ENCODE measurements at regions not wholly inside any gene's neighbourhood (a gene's known extent, or its start where the extent isn't known, plus 50 kb on each side); places are given as distances from the start of the nearest gene placed in this dataset.
"Not testable (repeated sequence)": the region's sequence is repeated elsewhere in the genome, so short reads cannot be mapped to it uniquely, and the experiment has no call there.

DNA sequence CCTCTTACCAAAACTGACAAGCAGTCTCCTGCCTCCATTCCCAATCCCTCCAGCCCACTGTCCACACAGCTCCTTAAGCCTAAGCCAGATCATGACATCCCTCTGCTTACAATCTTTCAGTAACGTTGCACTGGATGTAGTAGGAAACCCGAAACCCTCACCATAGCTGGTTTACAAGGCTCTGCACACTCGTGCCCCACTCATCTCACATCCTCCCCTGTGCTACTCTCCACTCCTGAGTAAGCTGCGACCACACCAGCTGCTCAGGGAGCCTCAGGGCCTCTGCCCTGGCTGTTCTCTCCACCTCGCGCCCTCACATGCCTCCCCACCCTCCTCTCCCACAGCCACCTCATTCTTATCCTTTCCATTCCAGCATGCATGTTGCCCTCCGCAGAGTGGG is 288.9 kb downstream of the ANAPC1 start:
- H3K36me3 Mint-ChIP-seq, H3K4me1 Mint-ChIP-seq, H3K27me3 Mint-ChIP-seq, H3K4me3 Mint-ChIP-seq, H3K27ac Mint-ChIP-seq, H3K9me3 Mint-ChIP-seq: not testable (repeated sequence)

- H3K9me3 Mint-ChIP-seq, H3K36me3 Mint-ChIP-seq, H3K4me3 Mint-ChIP-seq, H3K27me3 Mint-ChIP-seq, H3K4me1 Mint-ChIP-seq, H3K27ac Mint-ChIP-seq: not testable (repeated sequence)
Measured at GRCh38 chr2:111596808-111597705, 286.9 kb downstream of the ANAPC1 start.

DNA sequence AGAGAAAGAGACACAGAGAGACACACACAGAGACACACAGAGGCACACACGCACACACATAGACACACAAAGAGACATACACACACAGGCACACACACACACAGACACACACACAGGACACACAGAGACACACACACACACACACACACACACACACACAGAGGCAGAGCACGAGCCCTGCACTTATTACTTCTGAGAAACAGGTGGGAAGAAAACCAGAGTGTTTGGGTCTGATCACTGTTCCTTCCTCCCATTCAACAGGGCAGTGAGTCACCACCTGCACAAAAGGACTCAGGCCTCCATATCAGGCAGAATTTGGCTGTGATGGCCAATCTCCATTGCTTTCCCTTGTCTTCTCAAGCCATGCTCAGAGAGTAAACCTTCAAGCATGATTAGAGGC is 285.0 kb downstream of the ANAPC1 start:
- not testable (repeated sequence) for H3K9me3 Mint-ChIP-seq, H3K27me3 Mint-ChIP-seq, H3K4me1 Mint-ChIP-seq, H3K4me3 Mint-ChIP-seq, H3K27ac Mint-ChIP-seq, H3K36me3 Mint-ChIP-seq

GRCh38 chr2:111602259-111602658 is 281.7 kb downstream of the ANAPC1 start:
- H3K9me3 Mint-ChIP-seq, H3K4me3 Mint-ChIP-seq, H3K27ac Mint-ChIP-seq, H3K36me3 Mint-ChIP-seq, H3K27me3 Mint-ChIP-seq, H3K4me1 Mint-ChIP-seq: not testable (repeated sequence)

DNA sequence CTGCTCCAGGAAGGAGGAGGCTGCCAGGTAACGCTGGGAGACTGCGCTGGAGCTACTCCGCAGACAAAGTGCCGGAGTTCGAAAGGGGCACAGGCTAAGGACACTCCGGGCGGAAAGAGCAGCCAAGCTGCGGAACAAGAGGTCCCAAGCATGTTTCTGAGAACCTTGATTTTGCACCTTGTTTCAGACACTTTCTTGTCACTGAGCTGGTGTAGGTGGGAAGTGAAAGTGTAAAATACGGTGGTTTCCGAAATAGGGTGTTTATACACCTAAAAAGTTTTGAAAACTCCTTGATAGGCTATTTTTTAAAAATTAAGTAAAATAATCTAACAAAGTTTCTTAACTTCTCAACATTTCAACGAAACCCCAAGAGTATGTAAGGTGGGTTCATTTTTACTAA is 278.2 kb downstream of the ANAPC1 start:
- not testable (repeated sequence) for H3K4me3 Mint-ChIP-seq, H3K27me3 Mint-ChIP-seq, H3K4me1 Mint-ChIP-seq, H3K9me3 Mint-ChIP-seq, H3K36me3 Mint-ChIP-seq, H3K27ac Mint-ChIP-seq

- H3K27me3 Mint-ChIP-seq, H3K27ac Mint-ChIP-seq, H3K4me1 Mint-ChIP-seq, H3K4me3 Mint-ChIP-seq, H3K36me3 Mint-ChIP-seq, H3K9me3 Mint-ChIP-seq: not testable (repeated sequence)
Measured at GRCh38 chr2:111606632-111607031, 277.4 kb downstream of the ANAPC1 start.

DNA sequence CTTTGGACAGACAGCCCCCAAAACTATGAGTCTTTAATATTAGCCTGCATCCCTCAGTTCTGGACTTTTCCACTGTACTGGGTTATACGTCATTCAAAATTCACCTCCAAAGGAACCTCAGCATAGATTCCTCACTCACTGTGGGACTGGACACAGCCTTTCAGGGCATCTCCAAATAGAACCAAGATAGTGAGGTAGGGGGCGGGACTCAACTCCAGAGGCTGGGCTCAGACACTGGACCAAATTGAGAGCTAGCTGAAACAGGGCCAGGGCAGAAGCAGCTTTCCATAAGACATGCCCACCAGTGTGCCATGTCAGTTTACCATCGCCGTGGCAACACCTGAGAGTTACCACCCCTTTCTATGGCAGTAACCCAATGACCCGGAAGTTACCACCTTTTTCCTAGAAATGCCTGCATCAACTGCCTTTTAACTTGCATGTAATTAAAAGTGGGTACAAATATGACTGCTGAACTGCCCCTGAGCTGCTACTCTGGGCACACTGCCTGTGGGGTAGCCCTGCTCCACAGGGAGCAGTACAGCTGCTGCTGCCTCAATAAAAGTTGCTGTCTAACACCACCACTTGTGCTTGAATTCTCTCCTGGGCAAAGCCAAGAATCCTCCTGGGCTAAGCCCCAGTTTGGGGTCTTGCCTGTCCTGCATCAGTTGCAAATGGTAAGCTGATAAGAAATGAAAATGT is 274.7 kb downstream of the ANAPC1 start:
- not testable (repeated sequence) for H3K4me3 Mint-ChIP-seq, H3K27me3 Mint-ChIP-seq, H3K27ac Mint-ChIP-seq, H3K36me3 Mint-ChIP-seq, H3K9me3 Mint-ChIP-seq, H3K4me1 Mint-ChIP-seq

GRCh38 chr2:111610035-111610434 is 274.0 kb downstream of the ANAPC1 start:
- not testable (repeated sequence) for H3K27ac Mint-ChIP-seq, H3K4me3 Mint-ChIP-seq, H3K4me1 Mint-ChIP-seq, H3K27me3 Mint-ChIP-seq, H3K36me3 Mint-ChIP-seq, H3K9me3 Mint-ChIP-seq

DNA sequence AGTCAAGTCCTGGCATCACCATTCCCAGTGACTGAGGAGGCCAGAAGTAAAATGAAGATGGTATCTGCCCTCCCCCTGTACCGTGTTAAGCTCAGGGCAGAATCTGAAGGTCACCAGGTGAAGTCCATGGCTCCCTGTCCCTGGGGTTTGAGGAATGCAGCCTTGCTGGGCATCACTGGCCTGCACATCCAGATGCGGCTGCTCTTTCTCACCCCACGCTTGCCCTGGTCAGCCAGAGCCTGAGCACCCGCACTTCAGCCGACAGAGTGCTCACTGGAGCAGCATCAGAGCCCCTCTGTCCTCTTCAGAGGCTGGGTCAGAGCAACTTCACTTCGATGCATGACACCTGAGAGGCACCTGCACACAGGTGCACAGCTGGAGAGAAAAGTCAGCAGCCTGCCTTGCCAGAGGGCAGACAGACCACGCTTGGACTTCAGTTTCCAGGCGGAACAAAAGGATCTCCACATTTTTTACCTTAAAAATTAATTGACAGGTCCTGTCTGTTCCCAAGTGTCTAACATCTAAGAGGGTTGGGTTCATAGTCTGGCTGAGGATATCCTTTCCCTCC is 267.3 kb downstream of the ANAPC1 start:
- no peak overlapping the region for H3K4me3 Mint-ChIP-seq
- no peaks in the 10 kb centered on the region for H3K4me1 Mint-ChIP-seq
- H3K9me3 Mint-ChIP-seq = no peaks in the 10 kb centered on the region
- H3K27ac Mint-ChIP-seq = no peak overlapping the region
- no peaks in the 10 kb centered on the region for H3K27me3 Mint-ChIP-seq
- no peaks in the 10 kb centered on the region for H3K36me3 Mint-ChIP-seq

DNA sequence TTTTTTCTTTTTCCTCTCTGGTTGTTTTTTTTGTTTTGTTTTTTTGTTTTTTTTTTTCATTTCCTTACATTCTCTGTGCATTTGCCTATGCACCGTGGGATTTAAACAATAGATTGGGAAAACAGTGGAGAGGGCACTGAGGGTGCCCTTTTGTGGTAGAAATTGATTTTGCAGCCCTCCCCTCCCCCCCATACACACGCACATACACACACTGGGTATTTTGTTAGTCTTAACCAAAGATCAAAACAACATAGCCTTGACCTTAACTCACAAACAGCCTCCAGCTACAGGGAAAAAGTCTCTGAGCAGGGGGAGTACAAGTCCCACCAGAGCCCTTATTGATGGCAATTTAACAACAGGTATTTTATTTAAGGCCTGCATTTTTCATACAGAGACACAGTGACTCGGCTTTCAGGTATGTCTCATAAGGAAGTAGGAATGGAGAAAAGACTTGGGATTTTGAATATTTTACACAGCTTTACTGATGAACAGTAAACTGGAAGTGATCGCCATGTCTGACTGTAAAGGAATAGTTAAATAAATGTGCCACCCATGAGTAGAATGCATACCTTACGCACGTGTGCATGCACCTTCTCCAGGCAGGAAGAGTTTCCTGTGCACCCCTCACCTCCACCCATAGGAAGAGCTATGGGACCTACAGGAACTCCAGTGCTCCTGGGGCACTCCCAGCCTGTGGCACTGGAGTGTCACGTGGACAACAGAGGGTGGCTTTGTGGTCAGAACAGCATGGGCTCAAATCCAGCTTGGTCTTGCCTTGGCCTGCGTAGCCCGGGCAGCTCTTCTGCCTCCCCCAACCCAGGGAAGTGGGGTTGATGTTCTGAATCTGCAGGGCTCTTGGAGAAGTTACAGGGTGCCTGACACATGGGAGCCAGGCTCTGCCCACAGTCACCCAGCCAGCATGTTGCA is 266.4 kb downstream of the ANAPC1 start:
- no peaks in the 10 kb centered on the region for H3K27me3 Mint-ChIP-seq
- no peak overlapping the region for H3K4me3 Mint-ChIP-seq
- H3K4me1 Mint-ChIP-seq = no peaks in the 10 kb centered on the region
- no peaks in the 10 kb centered on the region for H3K9me3 Mint-ChIP-seq
- H3K27ac Mint-ChIP-seq = no peak overlapping the region
- H3K36me3 Mint-ChIP-seq = no peaks in the 10 kb centered on the region

DNA sequence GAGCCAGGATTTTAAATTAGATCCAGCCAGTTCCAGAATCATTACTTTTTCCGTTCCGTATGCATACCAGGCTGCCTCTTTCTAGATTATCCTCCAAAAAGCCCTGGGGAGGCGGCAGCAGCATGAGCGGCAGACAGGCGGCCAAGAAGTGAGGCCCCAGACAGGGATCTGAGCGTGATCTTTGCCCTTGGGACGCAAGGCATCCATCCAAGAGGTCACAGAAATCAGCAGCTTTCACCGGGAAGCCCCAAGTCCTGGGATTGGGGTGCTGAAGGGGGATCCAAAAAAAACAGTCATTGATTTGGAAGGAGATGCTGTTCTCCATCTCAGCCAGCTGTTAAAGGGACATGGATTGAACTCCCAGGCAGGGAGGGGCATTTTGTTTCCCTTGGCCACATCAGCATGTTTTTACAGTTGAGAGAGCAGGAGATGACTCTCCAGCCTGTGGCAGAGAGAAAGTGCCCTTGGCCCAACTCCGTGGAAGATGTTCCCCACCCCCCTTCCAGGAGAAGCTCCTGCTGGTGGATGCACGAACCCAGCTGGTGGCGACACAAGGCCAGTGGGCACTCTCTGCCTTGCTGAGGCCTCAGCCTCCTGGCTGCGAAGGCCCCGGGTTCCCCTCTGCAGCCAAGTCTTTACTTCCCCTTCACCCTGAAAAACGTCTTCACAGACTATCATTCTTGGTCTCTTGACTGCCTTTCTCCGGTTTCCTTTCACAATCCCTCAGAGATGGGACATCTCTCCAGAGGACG is 265.6 kb downstream of the ANAPC1 start:
- no peaks in the 10 kb centered on the region for H3K4me1 Mint-ChIP-seq
- no peak overlapping the region for H3K27ac Mint-ChIP-seq
- no peaks in the 10 kb centered on the region for H3K9me3 Mint-ChIP-seq
- no peak overlapping the region for H3K4me3 Mint-ChIP-seq
- H3K27me3 Mint-ChIP-seq = no peaks in the 10 kb centered on the region
- no peaks in the 10 kb centered on the region for H3K36me3 Mint-ChIP-seq

DNA sequence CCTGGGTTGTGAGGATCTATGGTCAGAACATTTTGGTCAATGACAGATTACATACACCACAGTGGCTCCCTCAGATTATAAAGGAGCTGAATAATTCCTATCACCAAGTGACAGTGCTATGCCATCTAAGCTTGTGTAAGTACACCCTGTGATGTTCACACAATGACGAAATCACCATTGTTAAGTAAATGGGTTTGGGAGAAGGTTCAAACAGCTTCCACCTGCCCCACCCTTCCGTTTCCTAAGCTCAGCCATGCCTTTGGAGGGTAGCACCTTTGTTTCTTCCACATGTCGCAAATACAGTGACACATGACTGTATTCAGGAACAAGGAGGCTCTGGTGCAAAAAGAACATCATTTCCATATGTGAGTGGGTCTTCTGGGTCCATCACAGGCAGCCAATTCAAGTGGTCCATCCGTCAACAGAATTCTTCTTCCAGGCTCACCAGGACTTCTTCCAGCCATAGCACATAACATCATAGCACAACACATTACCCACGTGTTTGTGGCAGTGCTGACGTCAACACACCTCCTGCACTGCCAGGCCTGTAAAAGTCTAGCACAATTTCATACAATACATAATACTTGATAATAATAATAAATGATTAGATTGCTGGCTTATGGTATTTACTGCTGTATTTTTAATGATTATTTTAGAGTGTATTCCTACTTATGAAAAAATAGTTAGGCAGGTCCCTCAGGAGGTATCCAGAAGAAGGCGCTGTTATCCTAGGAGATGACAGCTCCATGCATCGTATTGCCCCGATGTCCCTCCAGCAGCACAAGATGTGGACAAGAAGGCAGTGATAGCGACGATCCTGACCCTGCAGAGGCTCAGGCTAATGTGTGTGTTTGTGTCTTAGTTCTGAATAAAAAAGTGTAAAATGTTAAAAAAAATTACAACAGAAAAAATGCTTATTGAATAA is 264.8 kb downstream of the ANAPC1 start:
- Mint-ChIP-seq H3K4me1 (no peaks in the 10 kb centered on the region), H3K36me3 (no peaks in the 10 kb centered on the region), H3K27ac (no peak overlapping the region), H3K9me3 (no peaks in the 10 kb centered on the region), H3K4me3 (no peak overlapping the region), H3K27me3 (no peaks in the 10 kb centered on the region)

DNA sequence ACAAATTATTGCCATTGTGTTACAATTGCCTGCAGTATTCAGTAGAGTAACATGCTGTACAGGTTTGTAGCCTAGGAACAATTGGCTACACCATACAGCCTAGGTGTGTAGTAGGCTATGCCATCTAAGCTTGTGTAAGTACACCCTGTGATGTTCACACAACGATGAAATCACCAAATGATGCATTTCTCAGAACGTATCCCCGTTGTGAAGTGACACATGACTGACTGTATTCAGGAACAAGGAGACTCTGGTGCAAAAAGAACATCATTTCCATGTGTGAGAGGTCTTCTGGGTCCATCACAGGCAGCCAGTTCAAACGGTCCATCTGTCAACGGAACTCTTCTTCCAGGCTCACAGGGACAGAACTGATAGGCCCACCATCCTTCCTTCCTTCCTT is 263.7 kb downstream of the ANAPC1 start:
- Mint-ChIP-seq H3K9me3 (no peaks in the 10 kb centered on the region), H3K4me1 (no peaks in the 10 kb centered on the region), H3K4me3 (no peak overlapping the region), H3K36me3 (no peaks in the 10 kb centered on the region), H3K27me3 (no peaks in the 10 kb centered on the region), H3K27ac (no peak overlapping the region)

- Mint-ChIP-seq H3K27me3 (no peaks in the 10 kb centered on the region), H3K27ac (no peak overlapping the region), H3K4me1 (peaks cover 11% of the 10 kb centered on the region), H3K4me3 (no peak overlapping the region), H3K36me3 (peaks cover 3% of the 10 kb centered on the region), H3K9me3 (peaks cover under 1% of the 10 kb centered on the region)
Measured at GRCh38 chr2:111622859-111623258, 261.1 kb downstream of the ANAPC1 start.

Data from activated naive CD4-positive, alpha-beta T cell treated with anti-CD3 and anti-CD28 coated beads, Interleukin-2, amount 50 U/mL, for 24 hours (primary cell).